GM21367 (cell line): ENCODE measurements at regions not wholly inside any gene's neighbourhood (a gene's known extent, or its start where the extent isn't known, plus 50 kb on each side); places are given as distances from the start of the nearest gene placed in this dataset.

ENCODE experiments used
- ATAC-seq: cut with Tn5 transposase; IDR thresholded peaks from one replicate; pipeline ENCODE4 v1.9.1; 2021; ENCODE audit not compliant: unreplicated experiment

- ATAC-seq, result no peak
These were observed 101.0 kb upstream of the SHH start for GRCh38 chr7:155913291-155913690.

GRCh38 chr7:155911471-155912105, 99.3 kb upstream of the SHH start:
- no peak for ATAC-seq

- ATAC-seq, result no peak
These were observed 96.1 kb upstream of the SHH start for GRCh38 chr7:155908385-155908784.

- no peak for ATAC-seq
These were observed 95.4 kb upstream of the SHH start for GRCh38 chr7:155907450-155908200.

- no peak for ATAC-seq
These were observed 88.9 kb upstream of the SHH start for GRCh38 chr7:155901176-155901575.

- no peak for ATAC-seq
These were observed 87.3 kb upstream of the SHH start for GRCh38 chr7:155899596-155899995.

GRCh38 chr7:155897758-155898386, 85.6 kb upstream of the SHH start:
- ATAC-seq, result no peak

- no peak for ATAC-seq
These were observed 84.4 kb upstream of the SHH start for GRCh38 chr7:155896531-155897263.

- ATAC-seq, result no peak
These were observed 81.4 kb upstream of the SHH start for GRCh38 chr7:155893664-155894063.

- no peak for ATAC-seq
These were observed 80.9 kb upstream of the SHH start for GRCh38 chr7:155893176-155893575.

- no peak for ATAC-seq
These were observed 77.6 kb upstream of the SHH start for GRCh38 chr7:155889636-155890511.

- ATAC-seq, result no peak
These were observed 74.9 kb upstream of the SHH start for GRCh38 chr7:155887174-155887525.

GRCh38 chr7:155886391-155887173, 74.3 kb upstream of the SHH start:
- ATAC-seq, result no peak

GRCh38 chr7:155885167-155886155, 73.2 kb upstream of the SHH start:
- ATAC-seq, result no peak

- no peak for ATAC-seq
These were observed 72.2 kb upstream of the SHH start for GRCh38 chr7:155884225-155885166.

- no peak for ATAC-seq
These were observed 71.4 kb upstream of the SHH start for GRCh38 chr7:155883491-155884224.

GRCh38 chr7:155882596-155882995, 70.3 kb upstream of the SHH start:
- ATAC-seq, result no peak
